Activated naive CD4-positive, alpha-beta T cell treated with Interleukin-2 at 50 U/mL for 16 hours (primary cell): ENCODE measurements at regions not wholly inside any gene's neighbourhood (a gene's known extent, or its start where the extent isn't known, plus 50 kb on each side); places are given as distances from the start of the nearest gene placed in this dataset.

Source experiments
- DNase-seq: peaks from one replicate; pipeline ENCODE4 v3.0.0-alpha.2; 2020

DNA sequence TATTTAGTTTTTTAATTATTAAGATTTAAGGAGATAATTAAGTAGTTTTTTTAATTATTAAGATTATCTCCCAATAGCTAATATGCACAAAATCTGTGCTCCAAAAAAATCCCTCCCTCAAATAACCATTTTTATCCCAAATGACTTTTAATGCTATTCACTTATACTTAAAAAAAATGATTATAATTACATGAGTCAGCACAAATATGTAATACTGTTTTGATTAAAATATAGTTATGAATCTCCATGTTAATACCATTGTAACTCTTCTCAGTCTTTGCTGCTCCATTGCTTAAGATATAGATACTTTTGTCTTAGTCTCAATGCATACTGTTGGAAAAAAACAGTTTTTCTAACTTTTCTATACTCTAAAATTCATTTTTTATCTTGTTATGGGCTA is 1121.1 kb upstream of the ADGRL3 start:
- no peak for DNase-seq

DNA sequence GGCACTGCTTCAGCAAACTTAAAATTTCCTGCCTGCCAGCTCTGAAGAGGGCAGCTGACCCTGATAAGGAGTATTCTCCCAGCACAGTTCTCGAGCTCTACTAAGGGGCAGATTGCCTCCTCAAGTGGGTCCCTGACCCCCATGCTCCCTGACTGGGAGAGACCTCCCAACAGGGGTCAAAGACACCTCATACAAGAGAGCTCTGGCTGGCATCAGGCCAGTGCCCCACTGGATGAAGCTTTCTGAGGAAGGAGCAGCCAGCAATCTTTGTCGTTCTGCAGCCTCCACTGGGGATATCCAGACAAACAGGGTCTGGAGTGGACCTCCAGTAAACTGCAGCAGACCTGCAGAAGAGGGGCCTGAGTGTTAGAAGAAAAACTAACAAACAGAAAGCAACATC is 1118.3 kb upstream of the ADGRL3 start:
- no peak for DNase-seq

DNA sequence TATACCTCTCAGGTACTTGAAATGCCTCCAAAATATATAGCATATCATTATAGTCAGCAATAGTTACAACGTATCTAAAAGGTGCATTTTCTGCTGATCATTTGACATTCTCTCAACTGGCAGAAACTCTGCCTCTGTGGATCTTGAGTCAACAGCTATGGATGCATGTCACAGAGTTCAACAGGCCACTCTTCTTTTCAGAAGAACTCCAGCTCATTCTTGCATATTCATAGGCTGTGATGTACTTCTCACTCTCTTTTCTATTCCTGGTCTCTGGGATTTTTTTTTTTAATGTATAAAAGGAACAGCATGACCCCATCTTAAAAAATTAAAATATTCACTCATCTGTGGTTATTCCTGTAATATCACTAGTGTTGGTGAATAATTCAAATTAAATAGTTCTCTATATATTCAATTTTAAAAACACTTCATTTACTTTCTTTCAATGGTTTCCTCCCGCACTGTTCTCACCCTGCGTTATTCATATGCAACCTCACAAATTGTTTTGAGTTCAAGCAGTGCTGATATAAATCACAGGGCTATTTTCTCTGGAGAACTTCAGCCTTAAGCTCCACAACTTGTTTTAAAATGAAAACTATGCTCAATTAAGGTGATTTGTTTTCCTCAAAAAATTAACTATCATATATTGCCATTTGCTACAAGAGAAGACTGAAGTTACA is 1111.2 kb upstream of the ADGRL3 start:
- no peak for DNase-seq

DNA sequence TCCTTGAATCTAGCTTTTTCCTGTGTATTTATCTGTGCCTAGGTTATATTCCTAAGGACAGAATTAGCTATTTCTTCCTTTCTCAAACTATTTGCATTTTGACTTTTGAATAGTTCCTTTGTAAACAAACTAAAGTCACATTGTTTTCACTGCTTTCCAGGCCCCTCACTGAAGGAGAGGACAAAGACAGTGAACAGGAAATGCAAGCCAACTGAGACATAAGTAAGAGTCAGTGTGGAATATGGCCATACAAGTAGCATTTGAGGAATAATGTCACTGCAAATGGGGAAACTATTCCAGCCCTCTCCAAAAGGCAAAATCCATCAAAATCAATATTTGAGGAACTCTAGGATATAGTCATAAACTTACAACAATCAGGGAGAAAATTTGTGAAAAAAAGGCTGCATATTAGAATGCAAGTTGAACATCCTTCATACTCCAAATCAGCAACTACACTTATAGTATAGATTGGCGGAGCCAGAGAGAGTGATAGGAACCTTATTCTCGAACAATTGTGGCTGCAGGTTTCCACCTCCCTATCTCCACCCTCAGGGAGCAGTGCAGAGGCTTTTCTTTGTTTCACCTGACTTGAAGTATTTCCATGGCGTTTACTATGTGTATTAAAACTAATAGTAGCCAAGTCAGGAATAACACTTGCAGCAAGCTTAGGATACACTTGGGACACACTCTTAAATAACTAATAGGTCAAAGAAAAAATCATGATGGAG is 1110.4 kb upstream of the ADGRL3 start:
- no peak for DNase-seq

DNA sequence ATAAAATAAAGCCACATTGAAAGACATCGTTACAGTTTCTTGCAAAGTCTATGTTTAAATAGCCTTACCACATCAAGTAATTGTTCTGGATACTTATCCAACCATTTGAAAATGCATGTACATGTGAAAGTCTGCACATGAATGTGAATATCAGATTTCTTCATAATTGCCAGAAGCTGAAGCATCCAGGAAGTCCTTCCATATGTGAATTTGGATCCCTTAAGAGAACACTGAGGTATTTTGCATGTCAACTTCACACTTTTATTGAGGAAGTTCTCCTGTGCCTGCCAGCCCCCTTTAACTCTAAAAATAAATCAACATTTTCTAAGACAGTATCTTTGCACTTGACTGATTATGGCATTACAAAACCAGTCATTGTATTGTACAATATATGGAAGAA is 1103.5 kb upstream of the ADGRL3 start:
- no peak for DNase-seq

DNA sequence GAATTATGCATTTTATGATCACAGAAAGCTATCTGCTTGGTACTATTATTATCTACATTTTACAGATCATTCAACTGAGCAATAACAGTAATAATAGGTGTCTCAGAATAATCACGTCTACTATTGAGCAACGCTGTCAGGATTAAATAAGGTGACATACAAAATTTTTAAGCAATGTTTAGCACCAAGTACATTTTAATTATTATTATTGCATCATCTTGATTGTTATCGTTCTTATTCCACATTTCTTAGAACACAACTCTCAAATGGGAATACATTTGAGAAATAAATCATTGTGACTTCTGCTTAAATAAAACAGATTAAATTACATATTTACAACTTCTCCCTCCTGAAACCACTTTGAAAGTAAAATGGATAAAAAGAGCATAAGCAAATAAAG is 1083.5 kb upstream of the ADGRL3 start:
- DNase-seq: no peak

DNA sequence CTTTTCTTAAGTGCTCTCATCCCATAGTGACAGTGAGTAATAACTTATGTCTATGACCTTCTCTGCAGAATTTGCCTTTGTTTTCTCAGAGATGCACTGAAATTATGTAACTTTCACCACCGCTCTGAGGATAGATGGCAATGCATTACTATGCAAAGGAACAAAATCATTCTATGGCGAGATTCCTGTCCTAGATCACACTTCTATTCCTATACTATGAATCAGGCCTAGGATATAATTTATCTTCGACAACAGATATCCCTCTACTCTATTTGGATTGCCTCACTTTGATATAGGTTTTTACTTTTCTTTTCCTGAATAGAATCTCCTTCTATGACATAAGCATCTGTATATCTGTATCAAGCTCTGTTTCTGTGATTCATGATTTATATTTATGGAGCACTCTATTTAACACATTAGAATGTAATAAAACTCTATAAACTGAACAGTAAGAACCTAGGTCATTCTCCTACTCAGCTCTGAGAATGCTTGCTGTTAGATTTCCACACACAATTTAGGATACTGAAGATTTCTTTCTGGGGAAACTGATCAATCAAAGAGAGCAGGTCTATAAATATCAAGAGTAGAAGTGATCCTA is 1082.3 kb upstream of the ADGRL3 start:
- DNase-seq: no peak

DNA sequence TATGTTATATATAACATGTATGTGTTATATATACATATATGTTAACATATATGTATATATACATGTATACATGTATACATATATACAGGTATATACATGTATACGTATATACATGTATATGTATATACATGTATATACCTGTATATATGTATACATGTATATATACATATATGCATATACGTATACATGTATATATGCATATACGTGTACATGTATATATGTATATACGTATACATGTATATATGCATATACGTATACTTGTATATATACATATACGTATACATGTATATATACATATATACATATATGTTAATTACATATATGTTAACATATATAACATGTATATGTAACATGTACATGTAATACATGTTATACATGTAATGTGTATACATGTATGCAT is 1077.3 kb upstream of the ADGRL3 start:
- DNase-seq: no peak

DNA sequence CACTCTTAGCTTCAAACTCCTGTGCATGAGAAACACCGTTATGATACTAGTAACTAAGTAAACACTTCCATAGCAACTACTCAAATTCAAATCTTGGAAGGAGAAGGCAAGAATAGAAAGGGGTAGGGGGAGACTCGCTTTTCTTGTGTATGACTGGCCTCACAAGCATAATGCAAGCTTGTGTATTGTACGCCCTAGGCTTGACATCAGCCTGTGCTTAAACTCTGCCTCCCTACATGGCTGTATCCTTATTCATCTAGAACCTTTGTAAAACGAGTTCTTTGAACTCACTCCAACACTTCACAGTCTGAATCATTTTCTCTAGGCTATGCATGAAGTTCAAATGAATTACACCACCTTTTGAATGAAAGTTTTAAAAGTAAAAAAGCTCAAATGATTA is 1071.2 kb upstream of the ADGRL3 start:
- DNase-seq: no peak

DNA sequence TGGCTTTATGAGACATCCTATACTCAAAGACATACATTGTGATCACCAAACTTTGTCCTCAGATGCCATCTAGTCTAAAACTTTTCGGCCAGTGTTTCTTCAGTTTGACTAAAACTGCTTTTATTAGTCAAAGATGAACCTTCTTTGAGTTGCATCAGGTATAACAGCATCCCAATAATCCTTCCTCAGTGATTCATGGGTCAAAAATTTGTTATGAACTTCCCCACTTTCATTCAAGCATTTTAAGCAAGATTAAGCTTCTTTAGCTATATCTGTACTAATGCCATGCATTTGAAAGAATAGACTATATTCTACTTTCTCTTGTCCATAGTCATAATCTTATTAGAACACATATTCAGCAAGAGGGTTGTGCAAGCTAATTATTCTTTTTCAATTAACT is 1070.4 kb upstream of the ADGRL3 start:
- no peak for DNase-seq

DNA sequence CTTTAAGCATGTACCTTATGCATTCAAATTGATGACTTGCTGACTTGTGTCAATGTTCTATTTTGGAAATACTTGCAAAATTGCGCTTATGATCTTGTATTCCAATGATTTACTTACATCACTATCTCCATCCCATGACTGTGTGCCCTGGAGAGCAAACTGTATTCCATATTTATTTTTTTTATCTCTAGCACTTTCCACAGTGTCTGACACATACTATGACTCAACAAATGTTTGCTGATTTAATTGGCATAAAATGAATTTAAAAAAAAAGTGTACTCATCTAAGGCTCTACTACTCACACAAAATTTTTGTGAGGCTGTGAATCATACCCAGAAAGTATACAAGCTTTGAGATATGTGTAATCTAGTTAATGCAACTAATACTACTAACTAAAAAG is 1066.8 kb upstream of the ADGRL3 start:
- no peak for DNase-seq

DNA sequence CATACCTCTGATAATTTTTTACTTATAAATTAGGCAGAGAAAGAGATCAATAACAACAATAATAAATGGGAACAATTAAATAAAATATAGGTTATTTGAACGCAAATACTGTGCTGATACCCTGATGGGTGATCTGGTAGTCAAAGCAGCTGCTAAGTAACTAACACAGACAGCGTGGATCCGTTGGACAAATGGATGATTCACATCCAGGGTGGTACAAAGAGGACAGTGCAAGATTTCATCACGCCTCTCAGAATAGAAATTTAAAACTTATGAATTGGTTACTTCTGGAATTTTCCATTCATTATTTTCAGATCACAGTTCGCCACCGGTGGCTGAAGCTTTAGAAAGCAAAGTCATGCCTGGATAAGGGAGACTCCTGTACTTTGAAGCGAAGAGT is 1066.0 kb upstream of the ADGRL3 start:
- DNase-seq: no peak

DNA sequence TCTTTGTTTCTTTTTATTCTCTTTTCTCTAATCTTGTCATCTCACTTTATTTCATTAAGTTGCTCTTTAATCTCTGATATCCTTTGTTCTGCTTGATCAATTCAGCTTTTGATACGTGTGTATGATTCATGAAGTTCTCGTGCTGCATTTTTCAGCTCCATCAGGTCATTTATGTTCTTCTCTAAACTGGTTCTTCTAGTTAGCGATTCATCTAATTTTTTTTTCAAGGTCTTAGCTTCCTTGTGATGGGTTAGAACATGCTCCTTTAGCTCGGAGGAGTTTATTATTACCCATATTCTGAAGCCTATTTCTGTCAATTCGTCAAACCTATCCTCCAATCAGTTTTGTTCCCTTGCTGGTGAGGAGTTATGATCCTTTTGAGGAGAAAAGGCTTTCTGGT is 1045.0 kb upstream of the ADGRL3 start:
- DNase-seq: no peak

DNA sequence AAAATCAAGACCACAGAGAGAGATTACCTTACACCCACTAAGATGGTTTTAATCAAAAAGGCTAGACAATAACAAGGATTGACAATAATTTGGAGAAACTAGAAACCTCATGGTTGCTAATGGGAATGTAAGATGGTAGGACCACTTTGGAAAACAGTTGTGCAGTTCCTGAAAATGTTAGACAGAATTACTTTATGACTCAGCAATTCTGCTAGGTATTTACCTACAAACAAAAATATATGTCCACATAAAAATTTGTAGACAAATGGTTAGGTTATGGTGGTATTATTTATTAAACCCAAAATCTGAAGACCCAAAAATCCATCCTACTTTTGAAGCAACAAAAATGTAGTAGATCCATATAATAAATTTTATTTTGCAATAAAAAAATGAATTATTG is 1027.0 kb upstream of the ADGRL3 start:
- no peak for DNase-seq

DNA sequence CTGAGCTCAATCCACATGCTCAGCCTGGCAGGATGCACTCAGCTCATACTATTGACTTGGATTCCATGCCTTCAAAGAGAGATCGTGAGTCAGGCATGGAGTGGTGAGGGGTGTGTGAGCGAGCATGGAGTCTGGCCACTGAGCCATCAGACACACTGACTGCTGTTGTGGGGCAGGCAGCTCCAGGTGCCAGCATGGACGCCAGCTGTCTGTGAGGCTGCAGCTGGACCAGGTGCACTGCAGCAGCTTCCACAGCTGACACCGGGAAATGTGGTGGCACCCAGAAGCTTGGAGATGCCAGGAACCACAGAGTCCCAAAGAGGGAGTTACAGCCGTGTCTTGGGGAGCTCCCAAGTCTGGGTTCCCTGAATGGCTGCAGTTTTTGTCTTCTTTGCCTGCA is 1026.4 kb upstream of the ADGRL3 start:
- DNase-seq: no peak

DNA sequence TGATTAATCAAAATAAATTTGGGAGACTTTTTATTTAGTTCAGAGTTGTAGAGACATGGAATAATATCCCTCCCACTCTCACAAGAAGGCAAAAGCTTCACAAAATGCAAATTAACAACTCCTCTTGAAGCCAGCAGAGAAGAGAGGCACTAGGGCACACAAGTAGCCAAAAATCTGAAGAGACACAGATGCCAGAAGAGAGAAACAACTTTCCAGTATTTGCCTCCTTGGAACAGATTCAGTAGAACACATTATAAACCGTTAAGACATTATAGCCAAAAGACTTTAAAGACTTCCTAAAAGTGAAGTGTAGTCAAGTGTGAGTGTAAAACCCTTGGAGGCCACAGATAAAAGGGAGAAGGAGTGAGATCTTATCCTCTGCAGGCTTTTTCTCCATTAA is 1024.9 kb upstream of the ADGRL3 start:
- DNase-seq: no peak

DNA sequence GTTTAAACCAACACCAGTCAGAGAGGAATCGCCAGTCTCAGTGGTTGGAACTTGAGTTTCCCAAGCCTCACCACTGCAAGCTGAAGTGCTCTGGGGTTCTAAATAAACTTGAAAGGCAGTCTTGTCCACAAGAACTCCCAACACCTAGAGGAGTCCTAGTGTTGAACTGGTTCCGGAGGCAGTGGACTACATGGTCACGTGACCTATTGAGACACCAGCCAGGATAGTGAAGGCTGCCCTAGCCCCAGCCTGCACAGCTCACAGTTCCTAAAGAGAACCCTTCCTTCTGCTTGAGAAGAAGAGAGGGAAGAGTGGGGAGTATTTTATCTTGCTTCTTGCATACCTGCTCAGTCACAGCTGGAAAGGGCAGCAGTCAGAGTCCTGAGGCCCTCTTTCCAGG is 1012.7 kb upstream of the ADGRL3 start:
- no peak for DNase-seq

DNA sequence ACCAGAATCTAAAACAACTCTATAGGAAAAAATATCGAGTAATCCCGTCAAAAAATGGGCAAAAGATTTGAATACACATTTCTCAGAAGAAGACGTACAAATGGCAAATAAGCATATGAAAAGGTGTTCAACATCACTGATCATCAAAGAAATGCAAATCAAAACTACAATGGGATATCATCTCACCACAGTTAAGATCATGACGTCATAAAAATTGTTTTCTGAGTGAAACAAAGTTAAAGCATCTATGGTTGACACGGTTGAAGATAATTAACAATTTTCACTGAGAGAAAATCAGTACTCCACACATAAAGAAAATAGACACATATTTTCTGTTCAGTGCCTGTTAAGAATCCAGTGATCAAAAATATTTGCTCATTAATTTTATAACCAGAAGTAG is 1010.8 kb upstream of the ADGRL3 start:
- no peak for DNase-seq

DNA sequence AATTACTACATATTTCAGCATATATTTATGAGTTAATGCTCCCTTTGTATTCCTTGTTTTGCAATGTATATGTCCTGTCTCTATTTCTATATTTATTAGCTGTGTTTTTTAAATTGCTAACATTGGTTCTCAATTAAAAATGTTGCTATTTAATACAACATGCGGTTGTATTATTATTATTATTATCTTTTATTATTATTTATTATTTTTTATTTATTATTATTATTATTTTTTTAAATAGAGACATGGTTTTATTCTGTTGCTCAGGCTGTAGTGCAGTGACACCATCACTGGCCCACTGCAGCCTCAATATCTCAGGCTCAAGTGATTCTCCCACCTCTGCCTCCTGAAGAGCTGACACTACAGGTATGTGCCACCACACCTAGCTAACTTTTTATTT is 1005.9 kb upstream of the ADGRL3 start:
- DNase-seq: no peak

DNA sequence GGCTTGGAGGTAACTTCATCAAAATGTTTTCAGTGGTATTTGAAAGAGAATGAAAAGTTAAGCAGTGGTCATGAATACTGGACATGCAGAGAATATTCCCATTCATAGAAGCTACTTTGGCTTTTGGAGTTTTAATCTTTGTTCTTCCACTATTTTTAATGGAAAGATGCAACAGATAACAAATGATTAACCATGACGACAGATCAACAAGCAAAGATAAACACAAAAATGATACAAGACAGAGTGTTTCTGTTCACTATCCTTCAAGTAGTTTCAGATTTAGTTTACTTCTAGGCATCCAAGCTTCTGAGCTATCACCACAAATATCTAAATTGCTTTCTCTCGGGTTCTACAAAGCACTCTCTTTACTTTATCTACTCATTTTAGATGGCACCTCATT is 1004.9 kb upstream of the ADGRL3 start:
- DNase-seq: no peak

DNA sequence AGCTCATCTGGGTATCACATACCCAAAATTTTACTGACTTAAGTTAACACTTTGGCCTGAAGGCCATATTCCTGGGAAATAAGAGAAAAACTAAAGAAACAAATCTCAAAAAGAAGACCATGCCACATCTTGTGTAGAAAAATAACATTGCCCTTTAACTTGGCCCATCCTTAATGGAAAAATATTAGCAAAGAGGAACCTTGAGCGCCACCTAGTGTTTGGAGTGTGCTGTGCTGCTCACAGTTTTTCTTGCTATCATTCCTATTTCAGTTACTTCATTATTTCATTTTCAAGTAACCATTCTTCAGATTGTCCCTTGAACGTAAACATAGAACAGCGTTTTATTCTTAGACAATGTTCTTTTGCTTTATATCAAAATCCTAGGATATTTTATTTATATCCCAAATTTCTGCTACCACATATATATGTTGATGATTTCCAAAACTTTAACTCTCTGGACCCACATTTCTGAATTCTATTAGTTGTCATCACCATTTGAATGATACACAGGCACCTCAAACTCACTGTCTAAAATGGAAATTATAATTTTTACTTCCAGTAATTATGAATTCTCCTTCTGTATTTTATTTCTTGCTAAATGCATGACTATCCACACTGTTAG is 999.0 kb upstream of the ADGRL3 start:
- DNase-seq: peak; percentile 5

DNA sequence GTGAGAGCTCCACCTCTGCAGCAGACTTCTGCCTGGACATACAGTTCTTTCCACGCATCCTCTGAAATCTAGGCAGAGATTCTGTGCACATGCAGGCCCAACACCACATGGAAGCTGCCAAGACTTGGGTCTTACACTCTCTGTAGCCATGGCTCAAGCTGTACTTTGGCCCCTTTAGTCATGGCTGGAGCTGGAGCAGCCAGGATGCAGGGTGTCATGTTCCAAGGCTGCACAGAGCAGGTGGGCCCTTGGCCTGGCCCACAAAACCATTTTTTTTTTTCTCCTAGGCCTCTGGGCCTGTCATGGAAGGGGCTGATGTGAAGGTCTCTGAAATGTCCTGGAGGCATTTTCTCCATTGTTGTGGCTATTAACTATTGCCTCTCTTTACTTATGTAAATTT is 990.5 kb upstream of the ADGRL3 start:
- DNase-seq: no peak

DNA sequence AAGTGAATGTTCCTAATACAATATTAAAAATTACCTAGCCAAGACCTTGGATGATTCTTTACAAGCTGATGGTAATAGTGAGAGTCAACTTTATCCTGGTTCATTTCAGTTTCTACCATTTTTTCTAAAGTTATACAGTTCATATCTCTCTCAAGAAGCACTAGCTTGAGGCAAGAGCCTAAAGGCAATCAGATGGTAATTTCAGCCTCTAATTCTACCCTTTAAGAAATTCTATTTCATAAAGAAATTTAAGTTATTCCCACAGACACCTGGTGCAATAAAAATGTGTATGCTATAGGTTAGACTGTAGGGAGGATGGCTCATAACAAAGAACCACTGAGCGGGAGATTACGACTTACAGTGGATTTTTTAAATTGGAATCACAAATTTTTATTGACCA is 984.2 kb upstream of the ADGRL3 start:
- DNase-seq: no peak

DNA sequence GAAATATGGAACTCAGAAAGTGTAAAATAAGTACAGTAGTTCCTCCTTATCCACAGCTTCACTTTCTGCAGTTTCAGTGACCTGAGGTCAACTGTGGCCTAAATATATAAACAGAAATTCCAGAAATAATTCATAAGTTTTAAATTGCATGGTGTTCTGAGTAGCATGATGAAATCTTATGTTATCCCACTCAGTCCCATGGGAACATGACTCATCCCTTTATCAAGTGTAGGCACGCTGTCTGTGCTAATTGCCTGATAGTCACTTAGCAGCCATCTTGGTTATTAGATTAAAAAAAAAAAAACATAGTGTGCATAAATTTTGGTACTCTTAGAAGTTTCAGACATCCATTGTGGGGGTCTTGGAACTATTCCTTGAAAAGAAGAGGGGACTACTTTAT is 983.4 kb upstream of the ADGRL3 start:
- DNase-seq: no peak
